22Rv1 (cell line): ENCODE measurements at regions not wholly inside any gene's neighbourhood (a gene's known extent, or its start where the extent isn't known, plus 50 kb on each side); places are given as distances from the start of the nearest gene placed in this dataset.

Experiments
- H3K27ac ChIP-seq: fragments of 450-650 bp; 2 replicates; pipeline ENCODE4 v1.5.1; 2017
- ZFX ChIP-seq: fragments of 450-650 bp; IDR thresholded peaks from 2 replicates; pipeline ENCODE4 v1.6.1; 2017; ENCODE audit warnings: antibody characterized with exemption, borderline replicate concordance
- TF ChIP-seq, protein P1 (sequence below): fragments of 450-650 bp; IDR thresholded peaks from 2 replicates; pipeline ENCODE4 v1.5.1; 2017; ENCODE audit warnings: mild to moderate bottlenecking

DNA sequence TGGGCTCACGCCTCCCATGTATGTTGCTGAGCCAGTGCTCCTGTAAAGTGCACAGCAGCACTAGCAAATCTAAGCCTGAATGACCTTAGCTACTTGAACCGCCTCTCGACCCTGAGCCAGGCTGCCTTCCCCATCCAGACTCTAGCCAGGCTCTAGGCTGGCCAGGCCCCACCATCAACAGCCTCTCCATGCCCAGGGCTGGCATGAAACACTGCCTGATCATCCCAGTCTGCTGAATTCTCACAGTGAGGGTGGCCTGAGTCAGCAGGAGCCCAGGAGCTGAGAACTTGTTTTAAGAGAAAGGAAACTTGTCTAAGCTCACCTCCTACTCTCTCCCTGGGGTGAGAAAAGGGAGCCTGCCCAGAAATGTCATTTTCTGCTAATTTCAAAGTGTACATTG lies 733.3 kb downstream of the PTPRU start:
- H3K27ac ChIP-seq, result no peak overlapping the region

DNA sequence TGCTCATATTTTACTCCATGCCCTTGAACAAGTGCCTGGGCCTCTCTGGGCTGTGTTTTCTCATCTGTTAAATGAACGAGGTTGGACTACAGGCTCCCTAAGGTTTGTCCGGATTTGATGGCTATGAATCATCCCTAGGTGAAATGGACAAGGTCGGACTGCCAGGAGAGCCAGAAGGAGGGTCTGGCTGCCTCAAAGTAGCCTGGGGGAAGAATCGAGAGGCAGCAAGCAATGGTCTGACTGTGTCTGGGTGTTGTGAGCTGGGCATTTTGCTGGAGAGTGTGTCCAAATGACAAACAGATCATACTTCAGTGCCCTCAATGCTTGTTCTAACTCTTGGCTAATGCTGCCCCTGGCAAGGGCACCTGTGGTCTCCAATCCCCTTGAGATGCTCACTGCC lies 730.9 kb downstream of the PTPRU start:
- H3K27ac ChIP-seq, result no peak overlapping the region
- no peak for TF ChIP-seq ZFX
- TF ChIP-seq, protein P1, sequence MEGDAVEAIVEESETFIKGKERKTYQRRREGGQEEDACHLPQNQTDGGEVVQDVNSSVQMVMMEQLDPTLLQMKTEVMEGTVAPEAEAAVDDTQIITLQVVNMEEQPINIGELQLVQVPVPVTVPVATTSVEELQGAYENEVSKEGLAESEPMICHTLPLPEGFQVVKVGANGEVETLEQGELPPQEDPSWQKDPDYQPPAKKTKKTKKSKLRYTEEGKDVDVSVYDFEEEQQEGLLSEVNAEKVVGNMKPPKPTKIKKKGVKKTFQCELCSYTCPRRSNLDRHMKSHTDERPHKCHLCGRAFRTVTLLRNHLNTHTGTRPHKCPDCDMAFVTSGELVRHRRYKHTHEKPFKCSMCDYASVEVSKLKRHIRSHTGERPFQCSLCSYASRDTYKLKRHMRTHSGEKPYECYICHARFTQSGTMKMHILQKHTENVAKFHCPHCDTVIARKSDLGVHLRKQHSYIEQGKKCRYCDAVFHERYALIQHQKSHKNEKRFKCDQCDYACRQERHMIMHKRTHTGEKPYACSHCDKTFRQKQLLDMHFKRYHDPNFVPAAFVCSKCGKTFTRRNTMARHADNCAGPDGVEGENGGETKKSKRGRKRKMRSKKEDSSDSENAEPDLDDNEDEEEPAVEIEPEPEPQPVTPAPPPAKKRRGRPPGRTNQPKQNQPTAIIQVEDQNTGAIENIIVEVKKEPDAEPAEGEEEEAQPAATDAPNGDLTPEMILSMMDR, result no peak

More for the DNA sequence above, 733.3 kb downstream of the PTPRU start:
- TF ChIP-seq, protein P1, result no peak
- no peak for TF ChIP-seq ZFX

DNA sequence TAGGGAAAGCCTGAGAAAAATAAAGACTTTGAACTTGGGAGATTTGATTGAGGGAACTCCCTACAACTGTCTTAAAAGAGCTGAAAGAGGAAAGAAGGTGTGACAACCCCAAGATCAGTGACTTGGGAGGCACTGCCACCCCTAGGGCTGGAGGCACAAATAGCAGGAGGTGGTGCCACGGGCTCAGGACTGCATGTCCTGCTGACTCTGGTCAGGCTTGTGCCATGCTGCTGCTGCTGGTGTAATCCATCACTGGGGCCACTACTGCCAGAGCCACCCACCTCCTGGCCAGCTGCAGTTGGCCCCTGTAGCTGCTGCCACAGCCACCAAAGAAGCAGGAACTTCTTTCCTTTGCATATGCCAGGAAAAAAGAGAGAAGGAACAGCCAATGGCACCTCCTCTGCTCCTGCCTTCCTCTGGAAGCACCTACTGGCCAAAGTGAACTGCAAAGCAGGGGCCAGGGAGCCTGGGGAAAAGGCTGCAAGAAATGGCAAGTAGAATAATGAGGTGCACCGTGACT lies 730.3 kb downstream of the PTPRU start:
- no peak overlapping the region for H3K27ac ChIP-seq
- no peak for TF ChIP-seq ZFX
- TF ChIP-seq, protein P1, result no peak

DNA sequence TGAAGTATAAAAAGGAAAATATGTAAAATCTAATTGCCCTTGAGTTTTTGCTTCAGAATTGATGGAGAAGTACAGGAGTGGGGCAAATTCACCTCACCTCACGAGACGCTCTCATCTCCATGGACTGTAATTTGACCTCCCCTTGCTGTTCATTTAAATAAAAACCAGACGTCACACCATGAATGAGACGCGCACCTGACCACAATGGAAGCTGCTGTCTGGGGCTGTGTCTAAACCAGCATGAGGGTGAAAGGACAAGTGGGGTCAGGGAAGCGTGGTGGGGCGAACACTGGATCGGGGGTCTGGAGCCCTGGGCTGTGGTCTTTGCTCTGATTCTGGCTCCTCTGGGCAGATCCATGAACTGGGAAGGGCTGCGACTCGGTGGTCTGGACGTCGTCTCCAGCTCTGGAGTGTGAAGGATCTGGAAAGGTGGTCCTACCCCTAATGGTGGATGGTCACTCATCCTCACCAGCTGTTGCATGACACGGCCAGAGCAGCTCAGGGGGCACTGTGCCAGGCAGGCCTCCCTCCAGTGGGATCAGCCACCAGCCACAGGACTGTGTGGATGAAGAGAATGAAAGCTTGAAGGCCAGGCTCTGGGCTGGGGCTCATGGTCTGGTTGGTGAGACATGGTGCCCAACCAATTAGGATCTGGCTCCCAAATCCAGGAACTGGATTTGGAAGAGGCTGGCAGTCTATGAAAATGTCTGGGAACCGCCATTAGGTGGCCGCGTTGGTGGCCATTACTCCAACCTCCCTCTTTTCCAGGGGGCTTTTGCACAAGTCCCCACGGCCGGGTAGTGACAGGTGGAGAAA lies 728.6 kb downstream of the PTPRU start:
- TF ChIP-seq ZFX, result no peak
- TF ChIP-seq, protein P1, result no peak

DNA sequence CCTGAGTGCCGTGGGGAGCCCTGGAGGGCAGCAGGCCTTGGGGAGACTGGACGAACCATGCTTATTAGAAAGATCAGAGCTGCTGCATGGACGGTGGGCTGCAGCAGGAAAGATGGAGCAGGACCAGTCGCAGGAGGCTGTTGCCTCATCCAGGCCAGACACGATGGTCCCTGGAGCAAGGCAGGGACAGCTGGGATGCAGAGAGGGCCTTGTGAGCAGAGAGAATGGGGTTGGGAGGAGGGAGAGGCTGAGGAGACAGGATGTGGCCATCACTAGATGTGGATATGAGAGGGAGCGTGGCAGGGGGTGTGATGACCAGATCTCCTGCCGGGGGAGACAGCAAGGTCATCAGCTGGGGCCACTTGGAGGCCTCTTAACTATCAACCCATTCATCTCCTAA lies 727.6 kb downstream of the PTPRU start:
- H3K27ac ChIP-seq, result no peak overlapping the region
- TF ChIP-seq, protein P1, result no peak
- no peak for TF ChIP-seq ZFX

More for the DNA sequence above, 728.6 kb downstream of the PTPRU start:
- no peak overlapping the region for H3K27ac ChIP-seq

DNA sequence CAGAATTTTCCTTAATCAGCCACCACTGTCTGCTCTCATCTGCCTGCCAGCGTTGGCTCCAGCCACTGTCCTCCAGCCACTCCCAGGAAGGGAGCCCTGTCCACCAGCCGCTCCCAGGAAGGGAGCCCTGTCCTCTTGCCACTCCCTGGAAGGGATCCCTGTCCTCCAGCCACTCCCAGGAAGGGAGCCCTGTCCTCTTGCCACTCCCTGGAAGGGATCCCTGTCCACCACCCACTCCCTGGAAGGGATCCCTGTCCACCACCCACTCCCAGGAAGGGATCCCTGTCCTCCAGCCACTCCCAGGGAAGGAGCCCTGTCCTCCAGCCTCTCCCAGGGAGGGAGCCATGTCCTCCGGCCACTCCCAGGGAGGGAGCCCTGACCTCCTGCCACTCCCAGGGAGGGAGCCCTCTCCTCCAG lies 726.5 kb downstream of the PTPRU start:
- no peak overlapping the region for H3K27ac ChIP-seq
- TF ChIP-seq, protein P1, result no peak
- no peak for TF ChIP-seq ZFX

DNA sequence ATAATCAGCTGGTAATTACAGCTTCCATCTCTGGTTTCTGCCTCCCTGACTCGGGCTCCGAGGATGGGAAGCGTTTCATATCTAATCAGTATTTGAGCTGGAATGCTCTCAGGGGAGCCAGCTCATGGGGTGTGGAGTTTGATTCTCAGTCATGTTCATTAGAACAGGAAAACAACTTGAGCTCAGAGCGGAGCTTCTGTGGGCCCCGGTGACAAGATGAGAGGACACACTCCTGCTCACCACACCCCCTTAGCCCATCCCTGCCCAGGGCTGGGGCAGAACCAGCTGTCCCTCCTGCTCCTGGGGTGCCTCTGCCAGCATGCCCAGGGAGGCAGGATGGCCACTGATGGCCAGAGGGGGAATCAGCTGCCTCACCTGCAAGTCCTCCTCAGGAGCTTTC lies 726.0 kb downstream of the PTPRU start:
- H3K27ac ChIP-seq, result no peak overlapping the region
- no peak for TF ChIP-seq ZFX
- TF ChIP-seq, protein P1, result no peak
